ENCODE measurements at regions not wholly inside any gene's neighbourhood (a gene's known extent, or its start where the extent isn't known, plus 50 kb on each side); places are given as distances from the start of the nearest gene placed in this dataset.
A peak's percentile ranks its signal among the peaks of the same experiment; 100 is the strongest.

GRCh38 chr2:59585655-59586054 lies 967.8 kb downstream of the BCL11A start:
- DNase-seq (ENCODE audit: low read depth, low spot score) = peak; percentile 29

DNA sequence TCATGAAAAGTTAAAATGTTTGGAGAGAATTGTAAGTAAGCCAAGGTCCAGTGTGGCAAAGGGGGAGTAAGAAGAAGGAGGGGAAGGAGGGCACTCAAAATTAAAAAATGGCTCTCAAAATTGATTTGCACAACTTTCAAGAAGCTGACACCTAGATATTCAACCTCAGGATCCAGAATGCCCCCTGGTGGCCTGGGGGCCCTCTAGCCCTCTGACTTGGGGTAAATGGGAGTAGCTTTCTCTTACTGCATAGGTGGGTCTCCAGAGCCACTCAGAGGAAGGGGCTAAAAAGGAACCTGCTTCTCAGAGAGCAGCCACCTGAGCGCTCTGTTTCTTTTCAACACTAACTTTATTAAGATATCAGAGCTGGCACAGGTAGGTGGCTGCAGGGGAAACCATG lies 968.5 kb downstream of the BCL11A start:
- DNase-seq (ENCODE audit: low read depth, low spot score) = peak; percentile 6

DNA sequence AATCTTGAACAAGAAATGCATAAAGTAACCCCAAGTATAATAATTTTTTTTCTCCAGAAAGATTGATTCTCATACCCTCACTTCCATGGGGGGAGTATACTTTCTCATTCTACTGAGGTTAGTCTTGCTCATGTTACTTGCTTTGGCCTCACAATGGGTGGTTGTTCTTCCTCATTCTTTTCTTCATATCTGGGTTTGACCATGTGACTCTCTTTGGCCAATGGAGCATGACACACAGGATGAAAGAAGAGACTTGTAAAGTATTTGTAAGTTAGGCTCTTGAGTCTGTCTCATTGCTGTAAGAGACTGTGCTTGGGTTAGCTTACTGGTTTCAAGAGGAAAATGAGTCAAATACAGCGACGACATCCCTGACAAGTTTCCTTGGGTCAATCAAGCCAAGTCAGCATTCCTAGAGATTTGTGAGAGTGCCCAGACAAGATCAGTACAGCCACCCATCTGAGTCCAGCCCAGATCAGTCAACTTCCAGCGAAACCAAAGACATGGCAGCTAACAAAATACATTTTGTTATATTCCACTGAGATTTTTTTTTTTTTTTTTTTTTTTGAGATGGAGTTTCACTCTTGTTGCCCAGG lies 970.2 kb downstream of the BCL11A start:
- no peak for DNase-seq (ENCODE audit: low read depth, low spot score)

DNA sequence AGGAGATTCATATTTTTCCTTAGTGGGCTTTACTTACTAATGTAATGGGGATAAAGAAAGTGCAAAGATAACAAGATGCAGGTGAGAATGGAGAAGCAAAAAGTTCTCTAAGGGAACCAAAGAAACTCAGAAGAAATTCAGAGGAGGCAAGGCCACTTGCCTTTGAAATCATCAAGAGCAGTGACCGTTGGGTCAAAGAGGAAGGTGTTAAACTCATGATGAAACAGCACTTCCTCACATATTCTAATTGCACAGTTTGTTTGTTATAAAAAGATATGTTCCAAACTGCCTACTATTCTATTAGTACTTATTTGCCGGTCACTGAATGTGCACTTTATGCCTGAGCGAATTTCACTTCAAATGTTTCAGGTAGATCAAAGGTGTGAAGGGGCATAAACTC lies 975.1 kb downstream of the BCL11A start:
- no peak for DNase-seq (ENCODE audit: low read depth, low spot score)

DNA sequence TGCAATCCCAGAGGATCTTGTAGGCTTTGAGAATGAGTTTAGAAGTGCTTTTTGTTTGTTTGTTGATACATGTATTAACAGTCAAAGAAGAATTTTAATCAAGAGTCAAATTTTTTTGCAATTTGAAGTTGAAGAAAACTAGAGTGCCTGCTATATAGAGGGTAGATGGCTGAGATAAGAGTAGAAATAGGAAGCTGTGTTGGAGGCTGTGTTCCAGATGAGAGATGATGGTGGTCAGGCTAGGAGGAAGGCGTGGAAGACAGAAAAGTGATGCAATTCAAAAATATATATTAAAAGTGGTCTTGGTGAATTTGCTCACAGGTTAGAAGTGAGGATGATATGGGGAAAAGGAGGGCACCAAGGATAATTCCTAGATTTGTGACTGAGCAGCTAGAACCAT lies 978.3 kb downstream of the BCL11A start:
- DNase-seq (ENCODE audit: low read depth, low spot score) = no peak

DNA sequence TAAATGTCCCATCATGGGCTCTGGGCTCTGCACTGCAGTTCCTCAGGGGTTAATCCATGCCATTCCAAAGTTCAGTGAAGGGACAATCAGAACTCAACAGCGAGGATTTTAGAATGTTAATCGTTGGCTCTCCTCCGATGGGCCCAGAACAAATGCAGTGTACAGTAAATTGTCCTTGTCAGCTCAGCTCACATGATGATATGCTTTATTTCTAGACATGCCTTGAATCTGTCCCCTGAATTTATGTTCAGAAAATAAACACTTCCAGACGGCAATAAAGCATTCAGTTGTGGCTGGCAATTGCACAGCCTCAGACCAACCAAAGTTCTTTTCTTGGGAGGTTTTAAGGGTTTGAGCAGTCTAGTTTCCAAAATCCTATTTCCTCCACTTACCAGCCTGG lies 981.2 kb downstream of the BCL11A start:
- no peak for DNase-seq (ENCODE audit: low read depth, low spot score)

GRCh38 chr2:59570818-59571217 lies 982.6 kb downstream of the BCL11A start:
- no peak for DNase-seq (ENCODE audit: low read depth, low spot score)

DNA sequence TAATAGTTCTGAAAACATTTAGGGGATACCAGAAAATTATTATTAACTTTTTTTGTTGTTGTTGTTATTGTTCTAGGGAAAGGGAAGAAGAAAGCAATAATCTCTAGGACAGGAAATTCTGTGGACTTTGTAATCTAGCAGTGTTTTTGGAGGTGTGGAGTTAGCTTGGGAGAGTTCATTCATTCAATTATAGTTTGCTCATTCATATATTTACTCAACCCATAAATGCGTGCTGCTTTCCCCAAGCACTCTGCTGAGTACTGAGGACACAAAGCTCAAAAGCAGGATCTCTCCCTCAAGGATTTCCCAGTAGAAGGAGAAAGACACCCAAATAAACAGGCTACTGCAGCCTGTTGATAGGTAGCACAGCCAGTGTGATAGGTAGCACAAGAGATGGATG lies 984.3 kb downstream of the BCL11A start:
- DNase-seq (ENCODE audit: low read depth, low spot score) = no peak

DNA sequence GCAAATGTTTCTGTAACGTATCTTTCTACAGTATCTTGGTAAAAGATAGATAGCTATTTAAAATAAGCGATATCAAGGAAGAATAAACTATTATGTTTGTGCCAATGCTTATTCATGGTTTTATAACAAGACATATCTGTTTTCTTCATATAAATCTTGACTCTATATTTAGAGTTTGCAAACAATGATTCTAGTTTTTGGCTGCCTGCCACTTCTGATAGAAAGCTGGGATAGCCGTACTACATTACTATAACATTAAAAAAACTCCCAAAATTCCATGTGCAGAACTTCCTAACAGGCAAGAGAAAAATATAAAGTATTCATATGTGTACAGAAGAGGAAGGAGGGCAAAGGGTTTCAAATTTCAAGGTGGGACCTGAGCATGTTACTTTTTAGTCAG lies 985.0 kb downstream of the BCL11A start:
- no peak for DNase-seq (ENCODE audit: low read depth, low spot score)

DNA sequence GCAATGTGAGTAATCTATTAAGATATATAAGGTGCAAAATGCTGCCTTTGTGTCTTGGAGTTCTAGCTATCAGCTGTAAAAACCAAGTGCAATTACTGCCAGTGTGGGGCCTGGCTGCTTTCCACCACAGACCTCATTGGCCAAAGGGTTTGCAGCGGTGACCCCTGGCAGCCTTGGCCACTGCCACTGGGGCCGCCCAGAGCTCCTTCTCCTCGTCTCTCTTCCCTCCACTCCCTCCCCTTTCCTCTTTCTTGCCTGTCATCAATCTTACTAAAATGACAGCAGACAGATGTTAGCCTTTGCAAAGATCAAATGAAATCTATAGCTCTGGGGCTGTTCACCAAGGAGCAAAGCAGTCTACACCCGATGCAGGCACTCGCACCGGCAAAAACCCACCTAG lies 986.3 kb downstream of the BCL11A start:
- DNase-seq (ENCODE audit: low read depth, low spot score) = no peak

DNA sequence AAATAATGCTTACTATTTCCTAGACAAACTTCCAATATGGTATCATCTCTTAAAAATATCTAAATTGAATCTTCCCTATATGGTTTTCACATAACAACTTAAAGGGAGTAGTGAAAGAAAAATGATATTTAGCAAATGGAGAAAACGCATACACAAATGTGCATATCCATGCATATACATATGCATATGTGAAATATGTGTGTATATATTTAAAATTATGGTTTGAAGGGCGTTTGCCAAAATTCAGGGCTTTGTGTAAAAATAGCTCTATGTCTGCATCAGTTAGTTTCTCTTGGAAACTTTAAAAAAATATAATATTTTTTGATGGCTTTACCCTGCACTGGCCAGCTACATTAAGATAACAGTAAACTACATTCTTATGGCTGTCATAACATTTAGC lies 986.7 kb downstream of the BCL11A start:
- DNase-seq (ENCODE audit: low read depth, low spot score) = no peak

GRCh38 chr2:59561281-59561680 lies 992.2 kb downstream of the BCL11A start:
- DNase-seq (ENCODE audit: low read depth, low spot score) = no peak

DNA sequence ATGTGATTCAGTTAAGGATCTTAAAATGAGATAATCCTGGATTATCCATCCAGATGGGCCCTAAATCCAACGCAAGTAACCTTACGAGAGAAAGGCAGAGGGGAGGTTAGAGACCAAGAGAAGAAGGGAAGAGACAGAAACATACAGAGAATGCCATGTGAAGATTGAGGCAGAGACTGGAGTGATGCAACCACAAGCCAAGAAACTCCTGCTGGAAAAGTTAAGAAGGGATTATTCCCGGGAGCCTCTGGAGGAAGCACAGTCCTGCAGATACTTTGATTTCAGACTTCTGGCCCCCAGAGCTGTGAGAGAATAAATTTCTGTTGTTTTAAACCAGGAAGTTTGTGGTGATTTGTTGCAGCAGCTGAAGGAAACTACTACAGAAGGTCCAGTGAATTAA lies 992.7 kb downstream of the BCL11A start:
- DNase-seq (ENCODE audit: low read depth, low spot score) = no peak

- no peak for DNase-seq (ENCODE audit: low read depth, low spot score)
Observed at GRCh38 chr2:59540864-59541263, 1012.6 kb downstream of the BCL11A start.

DNA sequence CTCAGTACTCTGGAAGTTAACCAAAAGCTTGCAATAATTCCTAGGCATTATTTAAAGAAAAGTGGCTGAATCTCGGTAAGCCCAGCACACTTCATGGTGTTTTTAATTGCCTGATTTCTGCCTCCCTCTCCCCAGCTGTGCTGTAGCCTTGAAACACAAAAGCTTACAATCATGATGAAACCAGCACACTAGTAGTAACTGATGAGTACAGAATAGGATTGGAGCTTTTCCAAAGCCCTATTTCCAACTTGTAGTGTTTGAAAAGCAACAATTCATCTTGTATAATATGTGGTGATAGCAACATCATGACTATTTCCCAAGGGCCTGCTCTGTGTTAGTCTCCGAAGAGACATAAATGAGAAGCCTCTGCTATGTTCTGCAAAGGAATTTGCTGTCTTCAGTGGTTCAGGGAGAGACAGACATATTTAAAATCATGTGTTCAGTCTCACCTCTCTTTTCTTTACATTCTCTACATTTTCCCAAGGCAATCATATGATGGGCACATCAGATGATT lies 1015.0 kb downstream of the BCL11A start:
- DNase-seq (ENCODE audit: low read depth, low spot score) = no peak

DNA sequence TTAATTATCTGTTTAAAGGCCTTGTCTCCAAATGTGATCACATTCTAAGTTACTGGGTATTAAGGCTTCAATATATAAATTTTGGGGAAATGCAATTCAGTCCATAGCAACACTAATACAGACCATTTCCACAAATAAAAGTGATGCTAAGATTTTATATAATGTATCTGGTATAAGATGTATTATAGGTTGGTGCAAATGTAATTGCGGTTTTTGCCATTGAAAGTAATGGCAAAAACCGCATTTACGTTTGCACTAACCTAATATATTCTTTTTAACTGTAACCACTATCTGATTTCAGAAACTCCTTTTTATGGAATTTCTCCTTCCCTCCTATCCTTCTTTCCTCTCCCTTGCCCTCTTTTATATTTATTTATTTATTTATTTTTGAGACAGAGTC lies 1020.6 kb downstream of the BCL11A start:
- no peak for DNase-seq (ENCODE audit: low read depth, low spot score)

GRCh38 chr2:59530258-59530657 lies 1023.2 kb downstream of the BCL11A start:
- no peak for DNase-seq (ENCODE audit: low read depth, low spot score)

DNA sequence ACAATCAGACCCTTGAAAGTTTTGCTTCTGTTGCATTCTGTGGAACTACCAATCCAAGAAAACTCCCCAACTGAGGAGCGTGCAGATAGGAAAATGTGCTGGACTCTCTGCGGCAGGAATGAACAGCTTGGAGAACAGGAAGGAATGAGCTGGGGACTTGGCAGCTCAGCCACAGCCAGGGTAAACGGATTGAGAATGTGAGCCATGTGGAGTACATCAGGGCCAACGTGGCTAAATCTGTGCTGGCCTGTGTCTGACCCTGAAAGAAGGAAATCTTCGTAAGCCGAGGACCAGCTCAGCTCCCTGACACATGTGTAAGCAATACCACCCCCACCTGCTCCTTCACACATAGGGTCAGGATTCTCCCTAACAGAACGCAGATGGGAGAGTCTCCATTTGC lies 1023.7 kb downstream of the BCL11A start:
- no peak for DNase-seq (ENCODE audit: low read depth, low spot score)

DNA sequence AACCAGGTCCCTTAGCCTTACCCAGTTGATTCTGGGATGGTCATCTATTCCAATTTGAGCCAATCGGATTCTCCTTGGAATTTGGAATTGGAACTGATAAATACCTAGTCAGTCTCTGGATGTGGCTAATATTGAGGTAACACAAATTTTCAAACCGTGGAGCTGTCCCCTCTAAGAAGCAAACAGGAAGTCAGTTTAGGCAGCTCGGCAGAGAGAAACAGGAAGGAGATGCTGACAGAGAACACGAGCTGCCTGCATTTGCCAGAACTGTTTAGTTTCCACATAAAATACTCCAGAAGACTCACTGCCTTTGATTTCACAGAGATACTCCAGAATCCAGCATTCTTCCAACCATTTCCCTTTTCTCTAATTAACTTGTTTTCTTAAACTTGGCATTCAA lies 1024.9 kb downstream of the BCL11A start:
- no peak for DNase-seq (ENCODE audit: low read depth, low spot score)

GRCh38 chr2:59502981-59503380 lies 1050.5 kb downstream of the BCL11A start:
- no peak for DNase-seq (ENCODE audit: low read depth, low spot score)

DNA sequence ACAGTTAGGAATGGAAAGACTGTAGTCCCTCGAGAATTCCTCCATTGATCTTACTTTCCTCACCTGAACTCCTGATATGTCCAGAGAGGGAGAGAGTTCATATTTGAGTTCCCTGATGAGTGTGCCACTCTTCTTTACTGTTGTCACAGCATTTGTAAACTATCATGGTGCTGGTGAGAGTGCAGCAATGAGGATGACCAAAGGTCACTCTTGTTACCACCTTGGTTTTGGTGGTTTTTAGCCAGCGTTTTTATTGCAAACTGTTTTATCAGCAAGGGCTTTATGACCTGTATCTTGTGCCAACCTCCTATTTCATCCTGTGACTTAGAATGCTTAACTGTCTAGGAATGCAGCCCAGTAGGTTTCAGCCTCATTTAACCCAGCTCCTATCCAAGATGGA lies 1062.5 kb downstream of the BCL11A start:
- DNase-seq (ENCODE audit: low read depth, low spot score) = no peak

DNA sequence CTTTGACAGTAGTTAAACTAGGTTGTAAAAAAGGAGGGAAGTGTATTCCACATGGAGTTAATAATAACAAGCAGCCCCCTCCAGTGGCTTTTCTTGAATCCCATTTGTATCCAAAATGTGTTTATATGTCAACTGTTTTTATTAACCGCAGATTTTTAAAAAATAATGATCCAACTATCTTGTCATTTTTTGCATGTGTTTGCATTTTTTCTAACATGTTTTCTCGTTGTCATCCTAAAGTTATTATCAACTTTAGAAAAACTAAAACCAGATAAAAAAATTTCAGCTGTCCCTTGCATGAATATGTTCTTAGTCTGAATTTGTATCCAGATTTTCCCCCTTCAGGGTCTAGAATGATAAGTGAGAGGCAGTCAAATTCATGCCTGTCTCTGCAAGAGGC lies 1063.3 kb downstream of the BCL11A start:
- DNase-seq (ENCODE audit: low read depth, low spot score) = no peak

- DNase-seq (ENCODE audit: low read depth, low spot score) = no peak
Observed at GRCh38 chr2:59484673-59485072, 1068.8 kb downstream of the BCL11A start.

- peak; percentile 8 for DNase-seq (ENCODE audit: low read depth, low spot score)
Observed at GRCh38 chr2:59463426-59463825, 1090.0 kb downstream of the BCL11A start.
